ENCODE measurements at regions not wholly inside any gene's neighbourhood (a gene's known extent, or its start where the extent isn't known, plus 50 kb on each side); places are given as distances from the start of the nearest gene placed in this dataset.

- no peak for TF ChIP-seq CTCF (IDR thresholded peaks at IDR 0.05 in 4 of 5, conservative IDR thresholded peaks at IDR 0.05 in 1 of 5)
- no peak for TF ChIP-seq POLR2A (IDR thresholded peaks at IDR 0.05)
These were observed 97.2 kb upstream of the SIRPG start for GRCh38 chr20:1754749-1755148.

Measured in gastrocnemius medialis (tissue), 4 donors.